Activated T-helper 17 cell treated with anti-CD3 and anti-CD28 coated beads, Interleukin-2, amount 50 U/mL, for 72 hours (primary cell): ENCODE measurements at regions not wholly inside any gene's neighbourhood (a gene's known extent, or its start where the extent isn't known, plus 50 kb on each side); places are given as distances from the start of the nearest gene placed in this dataset.

Experiments used
- ATAC-seq: fragments of 150-1000 bp; cut with Tn5 transposase; replicated peaks from 2 replicates; pipeline ENCODE4 v1.10.0; 2021; ENCODE audit warnings: mild to moderate bottlenecking, moderate library complexity
- H3K27ac Mint-ChIP-seq: one replicate; pipeline ENCODE4 v1.8.0; 2022; ENCODE audit warnings: mixed read lengths
- H3K27me3 Mint-ChIP-seq: one replicate; pipeline ENCODE4 v1.8.0; 2022; ENCODE audit warnings: mixed read lengths
- H3K36me3 Mint-ChIP-seq: one replicate; pipeline ENCODE4 v1.8.0; 2022; ENCODE audit warnings: low read depth, mild to moderate bottlenecking, mixed read lengths
- H3K4me1 Mint-ChIP-seq: one replicate; pipeline ENCODE4 v1.8.0; 2022; ENCODE audit warnings: mixed read lengths
- H3K4me3 Mint-ChIP-seq: one replicate; pipeline ENCODE4 v1.8.0; 2022; ENCODE audit warnings: mild to moderate bottlenecking, mixed read lengths
- H3K9me3 Mint-ChIP-seq: one replicate; pipeline ENCODE4 v1.8.0; 2022; ENCODE audit warnings: mixed read lengths

- Mint-ChIP-seq H3K4me3 (no peak overlapping the region), H3K27ac (no peak overlapping the region), H3K36me3 (no peaks in the 10 kb centered on the region), H3K27me3 (no peaks in the 10 kb centered on the region), H3K9me3 (no peaks in the 10 kb centered on the region), H3K4me1 (no peaks in the 10 kb centered on the region)
- no peak for ATAC-seq
Observed at GRCh38 chr20:11205769-11206362, 532.1 kb upstream of the JAG1 start.

GRCh38 chr20:11207749-11208502 lies 534.1 kb upstream of the JAG1 start:
- H3K27ac Mint-ChIP-seq, result no peak overlapping the region
- ATAC-seq, result no peak
- H3K4me1 Mint-ChIP-seq, result no peaks in the 10 kb centered on the region
- no peak overlapping the region for H3K4me3 Mint-ChIP-seq
- H3K36me3 Mint-ChIP-seq, result no peaks in the 10 kb centered on the region
- H3K27me3 Mint-ChIP-seq, result peaks cover 9% of the 10 kb centered on the region
- H3K9me3 Mint-ChIP-seq, result no peaks in the 10 kb centered on the region

- ATAC-seq, result no peak
- H3K27ac Mint-ChIP-seq, result no peak overlapping the region
- no peaks in the 10 kb centered on the region for H3K9me3 Mint-ChIP-seq
- H3K27me3 Mint-ChIP-seq, result peaks cover 9% of the 10 kb centered on the region
- H3K4me3 Mint-ChIP-seq, result no peak overlapping the region
- no peaks in the 10 kb centered on the region for H3K36me3 Mint-ChIP-seq
- H3K4me1 Mint-ChIP-seq, result no peaks in the 10 kb centered on the region
Observed at GRCh38 chr20:11210611-11211010, 536.8 kb upstream of the JAG1 start.

GRCh38 chr20:11212272-11212671 lies 538.5 kb upstream of the JAG1 start:
- H3K27me3 Mint-ChIP-seq, result peaks cover 9% of the 10 kb centered on the region
- no peaks in the 10 kb centered on the region for H3K36me3 Mint-ChIP-seq
- no peak for ATAC-seq
- H3K4me1 Mint-ChIP-seq, result no peaks in the 10 kb centered on the region
- no peak overlapping the region for H3K4me3 Mint-ChIP-seq
- H3K9me3 Mint-ChIP-seq, result no peaks in the 10 kb centered on the region
- no peak overlapping the region for H3K27ac Mint-ChIP-seq

- Mint-ChIP-seq H3K27me3 (peaks cover 9% of the 10 kb centered on the region), H3K27ac (no peak overlapping the region), H3K9me3 (no peaks in the 10 kb centered on the region), H3K4me3 (no peak overlapping the region), H3K36me3 (no peaks in the 10 kb centered on the region), H3K4me1 (no peaks in the 10 kb centered on the region)
- ATAC-seq, result no peak
Observed at GRCh38 chr20:11212902-11213301, 539.1 kb upstream of the JAG1 start.

- H3K9me3 Mint-ChIP-seq, result no peaks in the 10 kb centered on the region
- H3K4me3 Mint-ChIP-seq, result no peak overlapping the region
- ATAC-seq, result no peak
- no peaks in the 10 kb centered on the region for H3K4me1 Mint-ChIP-seq
- H3K27ac Mint-ChIP-seq, result no peak overlapping the region
- no peaks in the 10 kb centered on the region for H3K36me3 Mint-ChIP-seq
- peaks cover 9% of the 10 kb centered on the region for H3K27me3 Mint-ChIP-seq
Observed at GRCh38 chr20:11214256-11214840, 540.5 kb upstream of the JAG1 start.

GRCh38 chr20:11216451-11217314 lies 542.9 kb upstream of the JAG1 start:
- no peak for ATAC-seq
- no peak overlapping the region for H3K4me3 Mint-ChIP-seq
- peaks cover 8% of the 10 kb centered on the region for H3K27me3 Mint-ChIP-seq
- no peak overlapping the region for H3K27ac Mint-ChIP-seq
- H3K4me1 Mint-ChIP-seq, result no peaks in the 10 kb centered on the region
- no peaks in the 10 kb centered on the region for H3K9me3 Mint-ChIP-seq
- H3K36me3 Mint-ChIP-seq, result no peaks in the 10 kb centered on the region

- Mint-ChIP-seq H3K9me3 (no peaks in the 10 kb centered on the region), H3K27ac (no peak overlapping the region), H3K27me3 (peaks cover 3% of the 10 kb centered on the region), H3K36me3 (no peaks in the 10 kb centered on the region), H3K4me3 (no peak overlapping the region), H3K4me1 (no peaks in the 10 kb centered on the region)
- ATAC-seq, result no peak
Observed at GRCh38 chr20:11217326-11218172, 543.8 kb upstream of the JAG1 start.

- Mint-ChIP-seq H3K27me3 (peaks cover 3% of the 10 kb centered on the region), H3K9me3 (no peaks in the 10 kb centered on the region), H3K27ac (no peak overlapping the region), H3K4me3 (no peak overlapping the region), H3K4me1 (no peaks in the 10 kb centered on the region), H3K36me3 (no peaks in the 10 kb centered on the region)
- no peak for ATAC-seq
Observed at GRCh38 chr20:11218173-11218680, 544.4 kb upstream of the JAG1 start.

GRCh38 chr20:11219192-11219591 lies 545.4 kb upstream of the JAG1 start:
- no peaks in the 10 kb centered on the region for H3K36me3 Mint-ChIP-seq
- H3K9me3 Mint-ChIP-seq, result no peaks in the 10 kb centered on the region
- ATAC-seq, result no peak
- no peak overlapping the region for H3K4me3 Mint-ChIP-seq
- no peak overlapping the region for H3K27ac Mint-ChIP-seq
- peaks cover 3% of the 10 kb centered on the region for H3K27me3 Mint-ChIP-seq
- H3K4me1 Mint-ChIP-seq, result no peaks in the 10 kb centered on the region

GRCh38 chr20:11221046-11221445 lies 547.2 kb upstream of the JAG1 start:
- Mint-ChIP-seq H3K36me3 (no peaks in the 10 kb centered on the region), H3K27me3 (peaks cover 3% of the 10 kb centered on the region), H3K9me3 (no peaks in the 10 kb centered on the region), H3K4me3 (no peak overlapping the region), H3K27ac (no peak overlapping the region), H3K4me1 (no peaks in the 10 kb centered on the region)
- ATAC-seq, result no peak

- H3K27ac Mint-ChIP-seq, result no peak overlapping the region
- no peaks in the 10 kb centered on the region for H3K9me3 Mint-ChIP-seq
- H3K27me3 Mint-ChIP-seq, result peaks cover 3% of the 10 kb centered on the region
- no peak overlapping the region for H3K4me3 Mint-ChIP-seq
- ATAC-seq, result no peak
- no peaks in the 10 kb centered on the region for H3K4me1 Mint-ChIP-seq
- H3K36me3 Mint-ChIP-seq, result no peaks in the 10 kb centered on the region
Observed at GRCh38 chr20:11222243-11222642, 548.4 kb upstream of the JAG1 start.

- Mint-ChIP-seq H3K4me1 (no peaks in the 10 kb centered on the region), H3K9me3 (no peaks in the 10 kb centered on the region), H3K36me3 (no peaks in the 10 kb centered on the region)
Observed at GRCh38 chr20:11227602-11228001, 553.8 kb upstream of the JAG1 start.

GRCh38 chr20:11229772-11230171 lies 556.0 kb upstream of the JAG1 start:
- Mint-ChIP-seq H3K27ac (no peak overlapping the region), H3K9me3 (no peaks in the 10 kb centered on the region), H3K27me3 (peaks cover 3% of the 10 kb centered on the region), H3K4me1 (no peaks in the 10 kb centered on the region), H3K4me3 (no peak overlapping the region), H3K36me3 (no peaks in the 10 kb centered on the region)
- no peak for ATAC-seq

More at GRCh38 chr20:11227602-11228001, 553.8 kb upstream of the JAG1 start:
- ATAC-seq, result no peak
- H3K4me3 Mint-ChIP-seq, result no peak overlapping the region
- peaks cover 3% of the 10 kb centered on the region for H3K27me3 Mint-ChIP-seq
- H3K27ac Mint-ChIP-seq, result no peak overlapping the region
